ENCODE measurements at regions not wholly inside any gene's neighbourhood (a gene's known extent, or its start where the extent isn't known, plus 50 kb on each side); places are given as distances from the start of the nearest gene placed in this dataset.

GRCh38 chr11:28677721-28678120, 569.5 kb downstream of the METTL15 start (continued):
- TF ChIP-seq ZBTB33 (IDR thresholded peaks at IDR 0.05; ENCODE audit: borderline replicate concordance, low read depth), result no peak
- TF ChIP-seq JUND (IDR thresholded peaks at IDR 0.05), result no peak
- no peak for TF ChIP-seq EP300 (IDR thresholded peaks at IDR 0.05; ENCODE audit: borderline replicate concordance in 1 of 2, low read depth in 1 of 2, low read length in 1 of 2)
- TF ChIP-seq, protein P1, sequence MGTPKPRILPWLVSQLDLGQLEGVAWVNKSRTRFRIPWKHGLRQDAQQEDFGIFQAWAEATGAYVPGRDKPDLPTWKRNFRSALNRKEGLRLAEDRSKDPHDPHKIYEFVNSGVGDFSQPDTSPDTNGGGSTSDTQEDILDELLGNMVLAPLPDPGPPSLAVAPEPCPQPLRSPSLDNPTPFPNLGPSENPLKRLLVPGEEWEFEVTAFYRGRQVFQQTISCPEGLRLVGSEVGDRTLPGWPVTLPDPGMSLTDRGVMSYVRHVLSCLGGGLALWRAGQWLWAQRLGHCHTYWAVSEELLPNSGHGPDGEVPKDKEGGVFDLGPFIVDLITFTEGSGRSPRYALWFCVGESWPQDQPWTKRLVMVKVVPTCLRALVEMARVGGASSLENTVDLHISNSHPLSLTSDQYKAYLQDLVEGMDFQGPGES (IDR thresholded peaks at IDR 0.05; ENCODE audit: low read depth, low read length), result no peak
- no peak for TF ChIP-seq SIN3A (IDR thresholded peaks at IDR 0.05; ENCODE audit: borderline replicate concordance, low read depth, low read length)
- TF ChIP-seq RXRA (IDR thresholded peaks at IDR 0.05; ENCODE audit: borderline replicate concordance, low read depth), result no peak
- TF ChIP-seq GATA2 (CRISPR knock-in tag; IDR thresholded peaks at IDR 0.05), result no peak
- TF ChIP-seq USF2 (IDR thresholded peaks at IDR 0.05; ENCODE audit: borderline replicate concordance, low read depth, low read length), result no peak
- no peak for TF ChIP-seq SMC3 (IDR thresholded peaks at IDR 0.05; ENCODE audit: low read depth, low read length)

DNA sequence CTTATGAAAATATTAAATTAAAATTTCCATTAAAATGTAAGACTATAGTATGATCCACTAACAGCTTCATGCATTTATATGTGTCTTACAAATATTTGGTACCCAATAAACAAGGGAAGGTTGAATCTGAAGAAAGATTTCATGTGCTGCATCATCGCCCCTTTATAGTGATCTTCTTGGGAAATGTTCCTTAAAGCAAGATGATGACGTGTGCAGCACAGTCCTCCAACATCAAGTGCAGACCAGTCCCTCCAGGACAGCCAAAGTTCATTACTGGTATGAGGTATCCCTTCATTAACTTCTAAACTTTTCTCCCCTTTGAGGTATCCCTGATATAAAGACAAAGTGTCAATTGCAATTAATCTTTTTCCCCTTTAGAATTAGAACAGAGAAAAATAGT, 567.0 kb downstream of the METTL15 start:
- H3K4me3 ChIP-seq (ENCODE audit: low read depth in 2 of 2, low read length in 1 of 2), result no peak overlapping the region
- no peak overlapping the region for H3K4me2 ChIP-seq
- no peaks in the 10 kb centered on the region for H3K27me3 ChIP-seq (ENCODE audit: insufficient read depth)
- H2AFZ ChIP-seq (ENCODE audit: low read depth), result no peak overlapping the region
- POLR2A ChIA-PET, result no interaction called here
- no peaks in the 10 kb centered on the region for H3K79me2 ChIP-seq (ENCODE audit: insufficient read depth)
- CTCF ChIA-PET, result interaction anchor here (1.2 to 1.5 kb wide), 2 partner anchors 24 to 980 kb away, joined by 3 to 7 read pairs; no protein-coding TSS in a partner anchor
- DNase-seq, result no peak
- H3K9me3 ChIP-seq, result no peaks in the 10 kb centered on the region
- H3K9me2 ChIP-seq, result no peaks in the 10 kb centered on the region
- no peaks in the 10 kb centered on the region for H4K20me1 ChIP-seq (ENCODE audit: insufficient read depth)
- H3K36me3 ChIP-seq (replicated peaks in 1 of 2; ENCODE audit: control insufficient read depth in 1 of 2, insufficient read depth in 2 of 2, low read length in 1 of 2), result no peaks in the 10 kb centered on the region
- WGBS (ENCODE audit: low lambda C conversion rate), result 88% methylated on average over 2 of the region's 2 CpGs
- H3K4me1 ChIP-seq (ENCODE audit: control insufficient read depth in 1 of 2, insufficient read depth in 2 of 2, low read depth in 1 of 2, low read length in 1 of 2), result peaks cover 6 to 12% of the 10 kb centered on the region in 2 experiments; a peak in 3 of 4 replicates
- no peaks in the 10 kb centered on the region for H3F3A ChIP-seq (replicated peaks; ENCODE audit: insufficient read depth)
- H3K27ac ChIP-seq (ENCODE audit: low read depth in 2 of 2, low read length in 1 of 2), result no peak overlapping the region
- no peak overlapping the region for H3K9ac ChIP-seq
- TF ChIP-seq USF1 (IDR thresholded peaks at IDR 0.05; ENCODE audit: borderline replicate concordance, low read depth), result no peak
- TF ChIP-seq GABPA (IDR thresholded peaks at IDR 0.05; ENCODE audit: low read depth), result no peak
- TF ChIP-seq ZBTB33 (IDR thresholded peaks at IDR 0.05; ENCODE audit: borderline replicate concordance, low read depth), result no peak
- TF ChIP-seq, protein P2, sequence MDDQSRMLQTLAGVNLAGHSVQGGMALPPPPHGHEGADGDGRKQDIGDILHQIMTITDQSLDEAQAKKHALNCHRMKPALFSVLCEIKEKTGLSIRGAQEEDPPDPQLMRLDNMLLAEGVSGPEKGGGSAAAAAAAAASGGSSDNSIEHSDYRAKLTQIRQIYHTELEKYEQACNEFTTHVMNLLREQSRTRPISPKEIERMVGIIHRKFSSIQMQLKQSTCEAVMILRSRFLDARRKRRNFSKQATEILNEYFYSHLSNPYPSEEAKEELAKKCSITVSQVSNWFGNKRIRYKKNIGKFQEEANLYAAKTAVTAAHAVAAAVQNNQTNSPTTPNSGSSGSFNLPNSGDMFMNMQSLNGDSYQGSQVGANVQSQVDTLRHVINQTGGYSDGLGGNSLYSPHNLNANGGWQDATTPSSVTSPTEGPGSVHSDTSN (IDR thresholded peaks at IDR 0.05), result no peak
- TF ChIP-seq NRF1 (IDR thresholded peaks at IDR 0.05; ENCODE audit: low read depth, low read length), result no peak
- TF ChIP-seq SMC3 (IDR thresholded peaks at IDR 0.05; ENCODE audit: low read depth, low read length), result no peak
- no peak for TF ChIP-seq RCOR1 (IDR thresholded peaks at IDR 0.05; ENCODE audit: low read length)
- no peak for TF ChIP-seq TAF1 (IDR thresholded peaks at IDR 0.05; ENCODE audit: borderline replicate concordance, low read depth, low read length)
- TF ChIP-seq FOSL2 (IDR thresholded peaks at IDR 0.05; ENCODE audit: borderline replicate concordance, low read depth), result no peak
- no peak for TF ChIP-seq REST (IDR thresholded peaks at IDR 0.05; ENCODE audit: low read depth, low read length)
- no peak for TF ChIP-seq NFIC (IDR thresholded peaks at IDR 0.05; ENCODE audit: borderline replicate concordance)
- TF ChIP-seq CHD2 (IDR thresholded peaks at IDR 0.05; ENCODE audit: low read length, partially characterized antibody), result no peak
